HCT116 (cell line): ENCODE measurements at regions not wholly inside any gene's neighbourhood (a gene's known extent, or its start where the extent isn't known, plus 50 kb on each side); places are given as distances from the start of the nearest gene placed in this dataset.

Source experiments
- ATAC-seq: fragments of 200-7000 bp; cut with Tn5 transposase; 2 replicates; pipeline ENCODE4 v1.9.1; 2020; ENCODE audit warnings: mild to moderate bottlenecking, moderate library complexity
- BruUV-seq: library from RNA; stranded (reverse); fragments of 400-500 nt; replicated peaks from 2 replicates; lab custom pipeline; 2021; lab: Mats Ljungman, UMichigan
- CTCF ChIA-PET: fragments of 300-600 bp; sonication (Branson Sonifier 250); formaldehyde crosslinking; loops from one replicate; lab custom pipeline; 2021; ENCODE audit warnings: antibody characterized with exemption; lab: Charles Lee
- POLR2A ChIA-PET: fragments of 300-600, 350-600 bp; sonication (Branson Sonifier 250); formaldehyde crosslinking; loops from one replicate; lab custom pipeline; 2021; ENCODE audit warnings: antibody characterized with exemption; lab: Charles Lee
- RAD21 ChIA-PET, 2 experiments: fragments of 300-600 bp; sonication (Branson Sonifier 250); formaldehyde crosslinking; loops; one replicate each; lab custom pipeline; 2023; ENCODE audit warnings: low total read pairs in 2 of 2; ENCODE audit not compliant: uncharacterized antibody in 2 of 2, unreplicated experiment in 2 of 2, low non-redundant PET in 1 of 2; lab: Charles Lee
- DNase-seq: peaks from one replicate; pipeline ENCODE4 v3.0.0-alpha.2; 2010; ENCODE audit warnings: low read depth, low spot score
- H2AFZ ChIP-seq: fragments of 200-600 bp; shearing (Covaris generic), sonication (generic); 2 replicates; pipeline ENCODE4 v1.6.1; 2017; ENCODE audit warnings: low read depth, mixed run types, mixed read lengths, antibody characterized with exemption, low read length; ENCODE audit not compliant: poor library complexity, severe bottlenecking
- H3K27ac ChIP-seq: 2 replicates; pipeline ENCODE4 v1.5.1; 2012; ENCODE audit warnings: low read depth, low read length
- H3K27me3 ChIP-seq: fragments of 200-600 bp; sonication (generic); 2 replicates; pipeline ENCODE4 v1.6.1; 2016; ENCODE audit warnings: mixed run types, low read length, mixed read lengths; ENCODE audit not compliant: insufficient read depth
- H3K36me3 ChIP-seq, 2 experiments: fragments of 200-500 bp in 1 of 2; fragments of 200-600 bp in 1 of 2; sonication (Bioruptor generic) in 1 of 2; sonication (generic) in 1 of 2; 2 replicates each; pipeline versions ENCODE4 v1.5.1 to v1.6.1; 2014 to 2016; ENCODE audit warnings: low read length in 2 of 2, inconsistent platforms in 1 of 2, mixed read lengths in 1 of 2, mixed run types in 1 of 2; ENCODE audit not compliant: insufficient read depth in 2 of 2, control insufficient read depth in 1 of 2
- H3K4me1 ChIP-seq, 2 experiments: fragments of 200-600 bp in 1 of 2; sonication (generic) in 1 of 2; 2 replicates each; pipeline versions ENCODE4 v1.5.1 to v1.6.1; 2012 to 2017; ENCODE audit warnings: low read length in 2 of 2, inconsistent platforms in 1 of 2, mild to moderate bottlenecking in 1 of 2, mixed read lengths in 1 of 2, mixed run types in 1 of 2, moderate library complexity in 1 of 2; ENCODE audit not compliant: insufficient read depth in 2 of 2, control insufficient read depth in 1 of 2
- H3K4me2 ChIP-seq: fragments of 200-600 bp; sonication (generic); 2 replicates; pipeline ENCODE4 v1.6.1; 2017; ENCODE audit warnings: mixed run types, low read length, mixed read lengths
- H3K4me3 ChIP-seq, 2 experiments: fragments of 200-600 bp in 1 of 2; sonication (generic) in 1 of 2; replicated peaks in 1 of 2; 2 replicates each; pipeline ENCODE4 v1.5.1; 2011 to 2016; ENCODE audit warnings: low read length in 2 of 2, control low read depth in 1 of 2, low read depth in 1 of 2, mild to moderate bottlenecking in 1 of 2, mixed read lengths in 1 of 2, mixed run types in 1 of 2
- H3K79me2 ChIP-seq: fragments of 200-600 bp; sonication (generic); 2 replicates; pipeline ENCODE4 v1.6.1; 2017; ENCODE audit warnings: mild to moderate bottlenecking, mixed run types, low read length, moderate library complexity, mixed read lengths; ENCODE audit not compliant: insufficient read depth
- H3K9ac ChIP-seq: fragments of 200-600 bp; sonication (generic); 2 replicates; pipeline ENCODE4 v1.6.1; 2016; ENCODE audit warnings: low read length, mixed read lengths
- H3K9me2 ChIP-seq: fragments of 200-600 bp; sonication (generic), shearing (Covaris generic); 2 replicates; pipeline ENCODE4 v1.6.1; 2017; ENCODE audit warnings: mixed run types, mild to moderate bottlenecking, moderate library complexity; ENCODE audit not compliant: insufficient read depth
- H3K9me3 ChIP-seq, 2 experiments: fragments of 200-500 bp in 1 of 2; fragments of 200-600 bp in 1 of 2; sonication (Bioruptor generic) in 1 of 2; sonication (generic) in 1 of 2; 2 replicates each; pipeline ENCODE4 v1.6.1; 2014 to 2017; ENCODE audit warnings: low read length in 2 of 2, mixed read lengths in 2 of 2, inconsistent platforms in 1 of 2, low read depth in 1 of 2, mild to moderate bottlenecking in 1 of 2, mixed run types in 1 of 2, moderate library complexity in 1 of 2; ENCODE audit not compliant: control insufficient read depth in 1 of 2, insufficient read depth in 1 of 2
- H4K20me1 ChIP-seq: fragments of 200-600 bp; sonication (generic), shearing (Covaris generic); 2 replicates; pipeline ENCODE4 v1.6.1; 2017; ENCODE audit warnings: mixed run types, mild to moderate bottlenecking, moderate library complexity; ENCODE audit not compliant: insufficient read depth
- ATF3 ChIP-seq: IDR thresholded peaks from 2 replicates; pipeline ENCODE4 v1.6.1; 2012
- CEBPB ChIP-seq: IDR thresholded peaks from 2 replicates; pipeline ENCODE4 v1.6.1; 2012; ENCODE audit warnings: low read depth
- ELF1 ChIP-seq: IDR thresholded peaks from 2 replicates; pipeline ENCODE4 v1.6.1; 2012; ENCODE audit warnings: low read depth, borderline replicate concordance
- EZH2phosphoT487 ChIP-seq: fragments of 200-600 bp; IDR thresholded peaks from 2 replicates; pipeline ENCODE4 v1.6.1; 2018; ENCODE audit warnings: antibody characterized with exemption, borderline replicate concordance
- FOSL1 ChIP-seq: IDR thresholded peaks from 2 replicates; pipeline ENCODE4 v1.6.1; 2012; ENCODE audit warnings: low read depth
- JUND ChIP-seq: IDR thresholded peaks from 2 replicates; pipeline ENCODE4 v1.6.1; 2012
- POLR2AphosphoS5 ChIP-seq: IDR thresholded peaks from 2 replicates; pipeline ENCODE4 v1.6.1; 2011; ENCODE audit warnings: mild to moderate bottlenecking, low read depth, low read length, moderate library complexity
- RAD21 ChIP-seq: IDR thresholded peaks from 2 replicates; pipeline ENCODE4 v1.6.1; 2012; ENCODE audit warnings: low read depth, mild to moderate bottlenecking
- ZBTB33 ChIP-seq: IDR thresholded peaks from 2 replicates; pipeline ENCODE4 v1.6.1; 2011; ENCODE audit warnings: mild to moderate bottlenecking, low read length, moderate library complexity; ENCODE audit not compliant: insufficient replicate concordance; ENCODE audit errors: extremely low read depth
- intact Hi-C: fragments of 100-400 bp; cut with micrococcal nuclease; formaldehyde crosslinking; loops from 2 replicates; pipeline ENCODE4 v1.10.0; 2022
- TF ChIP-seq, protein P1 (sequence below), 3 experiments: fragments of 200-600 bp in 1 of 3; sonication (generic) in 1 of 3; IDR thresholded peaks in 2 of 3; conservative IDR thresholded peaks in 1 of 3; 2 replicates each; pipeline ENCODE4 v1.5.1; 2012 to 2017; ENCODE audit warnings: low read depth in 2 of 3, low read length in 2 of 3, antibody characterized with exemption in 1 of 3, borderline replicate concordance in 1 of 3, control low read depth in 1 of 3, mild to moderate bottlenecking in 1 of 3, mixed read lengths in 1 of 3, mixed run types in 1 of 3, moderate library complexity in 1 of 3; ENCODE audit not compliant: insufficient read depth in 1 of 3

DNA sequence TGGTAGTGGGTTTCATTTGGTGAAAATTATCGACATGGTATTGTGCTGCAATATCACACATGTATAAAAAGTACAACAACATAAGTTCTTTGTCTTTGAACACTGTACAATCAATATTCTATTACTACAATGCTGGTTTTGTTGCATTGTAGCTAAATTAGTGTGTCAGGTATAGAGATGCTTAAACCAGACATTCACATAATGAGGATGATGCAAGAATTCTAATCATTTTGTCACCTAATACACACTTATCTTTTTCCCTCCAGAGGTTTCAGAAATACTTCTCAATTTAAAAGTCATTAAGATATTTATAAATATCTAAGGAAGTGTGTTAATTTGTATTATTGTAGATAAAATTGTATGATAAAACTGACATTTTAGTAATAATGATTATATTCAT is 174.8 kb upstream of the MAN1A1 start:
- CTCF ChIA-PET = no interaction called here
- RAD21 ChIA-PET = no interaction called here
- H3K4me2 ChIP-seq = no peak overlapping the region
- ATAC-seq (no peak), DNase-seq (no peak)
- TF ChIP-seq POLR2AphosphoS5 (no peak), ZBTB33 (no peak), EZH2phosphoT487 (no peak), CEBPB (no peak), ATF3 (no peak), RAD21 (no peak), ELF1 (no peak), JUND (no peak), FOSL1 (no peak)
- TF ChIP-seq, protein P1, sequence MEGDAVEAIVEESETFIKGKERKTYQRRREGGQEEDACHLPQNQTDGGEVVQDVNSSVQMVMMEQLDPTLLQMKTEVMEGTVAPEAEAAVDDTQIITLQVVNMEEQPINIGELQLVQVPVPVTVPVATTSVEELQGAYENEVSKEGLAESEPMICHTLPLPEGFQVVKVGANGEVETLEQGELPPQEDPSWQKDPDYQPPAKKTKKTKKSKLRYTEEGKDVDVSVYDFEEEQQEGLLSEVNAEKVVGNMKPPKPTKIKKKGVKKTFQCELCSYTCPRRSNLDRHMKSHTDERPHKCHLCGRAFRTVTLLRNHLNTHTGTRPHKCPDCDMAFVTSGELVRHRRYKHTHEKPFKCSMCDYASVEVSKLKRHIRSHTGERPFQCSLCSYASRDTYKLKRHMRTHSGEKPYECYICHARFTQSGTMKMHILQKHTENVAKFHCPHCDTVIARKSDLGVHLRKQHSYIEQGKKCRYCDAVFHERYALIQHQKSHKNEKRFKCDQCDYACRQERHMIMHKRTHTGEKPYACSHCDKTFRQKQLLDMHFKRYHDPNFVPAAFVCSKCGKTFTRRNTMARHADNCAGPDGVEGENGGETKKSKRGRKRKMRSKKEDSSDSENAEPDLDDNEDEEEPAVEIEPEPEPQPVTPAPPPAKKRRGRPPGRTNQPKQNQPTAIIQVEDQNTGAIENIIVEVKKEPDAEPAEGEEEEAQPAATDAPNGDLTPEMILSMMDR (IDR thresholded peaks at IDR 0.05 in 2 of 3, conservative IDR thresholded peaks at IDR 0.05 in 1 of 3; ENCODE audit: borderline replicate concordance in 1 of 3, insufficient read depth in 1 of 3, low read depth in 2 of 3, low read length in 2 of 3) = no peak
- H3K27ac ChIP-seq = no peak overlapping the region
- H3K79me2 ChIP-seq = no peaks in the 10 kb centered on the region
- no peak overlapping the region for H3K4me3 ChIP-seq
- no peaks in the 10 kb centered on the region for H3K36me3 ChIP-seq
- H3K9me3 ChIP-seq = no peaks in the 10 kb centered on the region
- H4K20me1 ChIP-seq = no peaks in the 10 kb centered on the region
- H3K4me1 ChIP-seq = 0 out of 4 replicates have a peak, but pooled peaks cover 0 to 3% of the 10 kb centered on the region in 2 experiments
- no peak overlapping the region for H2AFZ ChIP-seq
- BruUV-seq = no TSS peak
- no peaks in the 10 kb centered on the region for H3K9me2 ChIP-seq
- no peak overlapping the region for H3K9ac ChIP-seq
- POLR2A ChIA-PET = no interaction called here
- no peaks in the 10 kb centered on the region for H3K27me3 ChIP-seq
- intact Hi-C loops = no loop called here
